HG03039 (cell line): ENCODE measurements at regions not wholly inside any gene's neighbourhood (a gene's known extent, or its start where the extent isn't known, plus 50 kb on each side); places are given as distances from the start of the nearest gene placed in this dataset.

Experiments
- ATAC-seq: cut with Tn5 transposase; IDR thresholded peaks from one replicate; pipeline ENCODE4 v1.9.1; 2021; ENCODE audit warnings: mild to moderate bottlenecking, moderate library complexity; ENCODE audit not compliant: unreplicated experiment

- ATAC-seq: no peak
Measured at GRCh38 chr2:147712051-147712450, 132.8 kb upstream of the ACVR2A start.

- no peak for ATAC-seq
Measured at GRCh38 chr2:147711031-147711430, 133.8 kb upstream of the ACVR2A start.

- ATAC-seq: no peak
Measured at GRCh38 chr2:147709655-147710054, 135.2 kb upstream of the ACVR2A start.

GRCh38 chr2:147703171-147703570 lies 141.7 kb upstream of the ACVR2A start:
- no peak for ATAC-seq

- no peak for ATAC-seq
Measured at GRCh38 chr2:147698166-147698565, 146.7 kb upstream of the ACVR2A start.

GRCh38 chr2:147696426-147696825 lies 148.4 kb upstream of the ACVR2A start:
- ATAC-seq: no peak

- ATAC-seq: peak; percentile 99
Measured at GRCh38 chr2:147689220-147689909, 155.5 kb upstream of the ACVR2A start.

GRCh38 chr2:147688242-147688641 lies 156.6 kb upstream of the ACVR2A start:
- no peak for ATAC-seq

- ATAC-seq: no peak
Measured at GRCh38 chr2:147686365-147686764, 158.5 kb upstream of the ACVR2A start.

- ATAC-seq: no peak
Measured at GRCh38 chr2:147684903-147685302, 159.9 kb upstream of the ACVR2A start.

GRCh38 chr2:147683380-147683779 lies 161.4 kb upstream of the ACVR2A start:
- ATAC-seq: no peak

- ATAC-seq: no peak
Measured at GRCh38 chr2:147681093-147681492, 163.7 kb upstream of the ACVR2A start.

- no peak for ATAC-seq
Measured at GRCh38 chr2:147679955-147680531, 164.8 kb upstream of the ACVR2A start.

GRCh38 chr2:147679191-147679954 lies 165.5 kb upstream of the ACVR2A start:
- no peak for ATAC-seq

GRCh38 chr2:147665105-147665504 lies 179.7 kb upstream of the ACVR2A start:
- no peak for ATAC-seq

GRCh38 chr2:147663962-147664361 lies 180.9 kb upstream of the ACVR2A start:
- ATAC-seq: peak; percentile 13

- ATAC-seq: peak; percentile 94
Measured at GRCh38 chr2:147663153-147663961, 181.5 kb upstream of the ACVR2A start.

- ATAC-seq: no peak
Measured at GRCh38 chr2:147662221-147662620, 182.6 kb upstream of the ACVR2A start.

- no peak for ATAC-seq
Measured at GRCh38 chr2:147660680-147661079, 184.1 kb upstream of the ACVR2A start.

- no peak for ATAC-seq
Measured at GRCh38 chr2:147659051-147659450, 185.8 kb upstream of the ACVR2A start.
